HG03108 (cell line): ENCODE measurements at regions not wholly inside any gene's neighbourhood (a gene's known extent, or its start where the extent isn't known, plus 50 kb on each side); places are given as distances from the start of the nearest gene placed in this dataset.
A peak's percentile ranks its signal among the peaks of the same experiment; 100 is the strongest.

Source experiments
- ATAC-seq: cut with Tn5 transposase; IDR thresholded peaks from one replicate; pipeline ENCODE4 v1.9.1; 2021; ENCODE audit warnings: moderate library complexity; ENCODE audit not compliant: unreplicated experiment

DNA sequence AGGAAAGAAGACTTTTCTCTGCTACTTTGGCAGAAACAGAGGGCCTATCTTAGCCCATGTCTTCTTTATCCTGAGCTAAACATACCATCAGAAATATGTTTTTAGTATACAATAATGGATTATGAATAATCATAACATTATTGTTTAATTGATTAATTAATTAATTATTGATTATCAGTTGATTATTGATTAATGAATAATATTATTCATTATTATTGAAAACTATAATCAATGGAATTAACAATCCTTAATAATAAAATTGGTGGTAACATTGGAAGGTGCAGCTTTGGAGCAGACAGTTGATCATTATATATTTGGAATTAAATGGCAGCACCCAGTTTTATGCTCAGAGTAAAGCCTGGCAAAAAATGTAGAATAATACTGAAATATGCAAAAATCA, 655.9 kb upstream of the ARGLU1 start:
- no peak for ATAC-seq

DNA sequence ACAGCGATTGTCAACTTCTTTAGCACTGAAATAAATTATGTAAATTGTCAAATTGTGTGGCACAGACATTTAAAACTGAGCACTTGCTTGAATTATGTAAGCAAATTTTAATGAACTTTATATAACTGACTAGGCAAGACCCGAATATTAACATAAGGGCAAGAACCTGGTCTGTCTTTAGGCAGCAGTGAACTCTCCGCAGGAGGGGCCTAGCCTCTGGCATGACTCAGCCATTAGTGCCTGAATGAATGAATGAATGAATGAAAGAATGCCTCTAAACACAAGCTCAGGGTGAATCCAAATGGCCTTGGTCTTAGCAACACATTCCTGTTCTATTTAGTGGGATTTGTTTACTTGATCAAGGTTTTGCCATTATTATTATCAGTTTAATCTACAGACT, 654.7 kb upstream of the ARGLU1 start:
- ATAC-seq = no peak

DNA sequence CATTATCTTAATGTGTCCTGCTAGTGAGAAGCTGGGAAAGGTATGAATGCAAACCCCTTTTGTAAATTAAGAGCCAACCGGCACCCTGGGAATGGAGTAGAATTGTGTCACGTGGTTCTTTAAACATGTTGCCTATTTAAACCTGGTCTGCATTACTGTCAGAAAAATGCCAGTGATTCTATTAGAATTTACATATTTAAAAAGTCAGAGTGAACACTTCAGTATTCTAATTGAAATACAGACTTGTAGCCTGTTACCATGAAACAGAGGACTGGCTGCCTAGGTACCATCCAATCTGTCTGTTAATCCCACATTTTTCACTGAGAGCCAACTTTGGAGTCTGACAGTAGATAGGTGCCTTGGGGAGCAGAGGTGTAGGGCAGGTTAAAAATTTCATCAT, 652.3 kb upstream of the ARGLU1 start:
- no peak for ATAC-seq

DNA sequence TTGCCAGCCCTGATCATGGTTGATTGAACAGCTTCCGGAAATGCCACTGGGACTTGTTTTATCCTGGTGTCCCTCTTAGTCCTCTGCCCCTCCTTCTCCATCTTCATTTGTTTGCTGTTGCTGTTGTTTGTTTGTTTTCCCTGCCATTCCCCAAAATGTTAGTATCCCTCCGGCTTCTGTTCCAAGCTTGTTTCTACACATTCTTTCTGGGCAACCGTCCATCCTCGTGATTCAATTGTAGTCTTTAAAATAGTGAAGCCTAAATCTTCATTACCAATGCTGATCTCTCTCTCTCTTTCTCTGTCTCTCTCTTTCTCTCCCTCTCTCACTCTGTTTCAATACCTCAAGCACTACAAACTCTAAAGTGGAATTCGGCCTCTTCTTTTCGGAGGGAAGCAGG, 649.3 kb upstream of the ARGLU1 start:
- no peak for ATAC-seq

DNA sequence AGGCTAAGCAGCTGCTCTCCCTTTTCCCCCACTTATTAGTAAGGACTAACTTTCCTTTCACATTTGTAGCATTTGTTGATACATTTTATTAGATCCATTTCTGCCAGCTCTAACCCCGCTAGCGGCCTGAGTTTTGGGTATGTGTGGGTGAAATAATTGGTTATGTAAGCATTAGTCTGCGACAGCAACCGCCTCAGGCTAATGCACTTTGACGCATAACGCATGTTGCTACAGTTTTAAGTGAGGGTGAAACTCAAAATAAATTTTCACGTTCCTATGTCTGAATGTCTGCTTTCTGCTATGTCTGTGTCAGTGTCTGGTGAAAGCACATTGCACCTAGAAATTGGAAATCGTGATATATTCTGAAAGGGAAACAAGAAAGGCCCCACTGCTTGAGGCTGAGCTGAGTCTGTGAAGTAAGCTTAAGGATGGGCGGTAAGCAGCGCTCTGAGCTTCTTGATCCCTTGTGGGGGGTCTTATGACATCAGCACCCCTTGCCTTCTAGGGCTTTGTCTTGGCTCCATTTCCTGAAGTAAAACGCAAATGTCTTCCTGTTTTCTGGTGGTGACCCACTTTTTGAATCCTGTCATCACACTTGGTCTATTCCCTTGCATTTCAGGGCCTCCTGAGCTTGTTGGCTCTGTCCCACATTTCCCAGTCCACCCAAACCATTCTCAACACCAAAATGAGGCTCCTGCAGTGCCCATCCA, 648.3 kb upstream of the ARGLU1 start:
- no peak for ATAC-seq

DNA sequence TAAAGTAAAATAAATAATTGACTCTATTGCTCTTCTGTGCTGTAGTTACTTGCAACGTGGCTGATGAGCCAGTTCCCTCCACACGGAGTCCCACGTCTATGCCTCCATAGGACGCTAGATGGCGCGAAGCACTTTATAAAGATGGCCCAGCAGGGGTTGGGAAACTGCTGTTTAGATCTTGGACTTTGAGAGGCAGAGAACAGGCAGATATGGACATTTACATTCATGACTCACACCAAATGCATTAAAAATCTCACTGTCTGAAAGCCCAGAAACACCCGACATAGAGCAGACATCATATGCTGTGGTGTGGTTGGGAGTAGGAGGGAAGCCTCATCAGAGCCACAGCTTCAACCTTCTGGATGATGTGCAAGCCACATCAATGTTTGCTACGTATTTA, 643.1 kb upstream of the ARGLU1 start:
- ATAC-seq = peak; percentile 98

- no peak for ATAC-seq
Observed at GRCh38 chr13:107210723-107211030, 642.7 kb upstream of the ARGLU1 start.

DNA sequence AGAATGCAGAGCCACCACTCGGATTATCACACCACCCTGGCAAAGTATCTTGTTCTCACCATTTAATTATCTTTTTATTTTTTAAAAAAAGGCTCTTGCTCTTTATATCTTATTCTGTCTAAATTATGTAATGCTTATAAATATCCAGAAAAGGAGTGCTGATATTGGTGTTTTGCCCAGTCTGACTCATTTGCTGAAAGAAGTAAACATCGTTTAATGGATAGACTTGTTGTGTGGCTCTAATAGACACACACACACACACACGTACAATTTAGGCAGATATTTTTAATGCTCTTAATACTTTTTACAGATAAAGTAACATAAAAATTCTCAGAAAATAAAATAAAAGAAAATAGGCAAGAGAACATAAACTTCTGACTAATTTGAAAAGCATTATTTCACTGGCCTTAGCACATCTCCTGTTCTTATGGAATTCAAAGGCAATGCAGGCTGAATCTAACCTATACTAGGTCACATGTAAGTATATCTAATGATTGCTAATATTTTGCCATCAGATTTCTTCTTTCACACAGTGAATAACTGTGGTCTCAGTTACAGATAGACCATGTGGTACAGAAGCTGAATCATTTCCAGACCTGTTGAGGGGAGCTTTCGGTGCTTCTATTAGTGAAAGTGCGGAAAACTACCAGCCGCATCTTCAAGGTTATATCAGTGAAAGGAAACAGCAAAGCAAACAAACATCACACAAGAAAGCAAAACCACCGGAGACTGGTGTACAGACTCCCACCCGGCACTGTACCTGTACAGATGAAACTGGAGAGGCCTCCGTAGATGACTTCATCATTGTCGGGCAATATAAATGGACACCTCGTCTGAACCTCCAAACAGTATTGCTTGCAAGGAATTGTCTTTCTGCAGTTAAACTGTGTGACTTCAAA, 642.1 kb upstream of the ARGLU1 start:
- ATAC-seq = no peak

DNA sequence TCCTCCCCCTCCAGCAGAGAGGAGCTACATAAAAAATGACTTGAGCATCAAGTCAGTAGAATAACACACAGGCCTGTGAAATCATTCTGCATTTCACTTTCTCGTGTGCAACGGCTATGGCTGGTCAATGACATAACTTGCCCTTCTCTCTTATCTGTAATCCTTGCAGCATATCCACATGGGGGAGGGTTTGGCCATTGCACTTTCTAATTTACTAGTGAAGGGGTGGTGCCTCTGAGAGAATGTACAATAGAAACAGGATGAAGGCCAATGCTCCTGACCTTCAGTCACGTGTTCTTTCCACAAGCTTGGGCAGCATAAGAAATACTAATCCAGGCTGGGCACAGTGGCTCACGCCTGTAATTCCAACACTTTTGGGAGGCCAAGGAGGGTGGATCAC, 641.0 kb upstream of the ARGLU1 start:
- no peak for ATAC-seq

GRCh38 chr13:107205318-107206104, 637.6 kb upstream of the ARGLU1 start:
- peak; percentile 86 for ATAC-seq

- no peak for ATAC-seq
Observed at GRCh38 chr13:107203146-107203847, 635.4 kb upstream of the ARGLU1 start.

DNA sequence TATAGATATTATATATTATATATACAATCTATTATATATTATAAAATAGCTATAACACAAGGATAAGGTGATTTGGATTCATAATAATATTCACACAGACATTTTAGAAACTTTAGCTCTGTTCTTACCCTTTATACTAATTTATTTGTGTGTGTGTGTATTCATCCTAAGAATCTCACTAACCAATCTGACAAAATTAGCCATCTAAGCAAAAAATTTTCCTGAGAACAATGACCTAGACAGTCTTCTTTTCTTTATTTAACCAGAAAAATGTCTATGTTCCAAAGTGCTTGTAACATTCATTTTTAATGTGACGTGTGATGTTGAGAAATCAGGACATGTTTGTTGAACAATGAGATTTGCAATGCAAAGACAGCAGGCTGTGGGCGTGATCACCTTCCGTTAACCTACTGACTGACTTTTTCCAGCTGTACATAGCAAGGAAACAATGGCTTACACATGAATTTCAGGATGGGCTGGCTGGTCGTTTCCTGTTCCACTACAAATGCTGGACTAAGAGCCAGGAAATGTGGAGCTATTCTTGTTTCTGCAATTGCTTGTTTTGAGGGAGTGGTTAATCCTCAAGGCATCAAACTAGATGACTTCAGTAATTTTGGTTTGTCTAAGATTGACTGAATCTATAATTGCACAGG, 634.6 kb upstream of the ARGLU1 start:
- no peak for ATAC-seq

DNA sequence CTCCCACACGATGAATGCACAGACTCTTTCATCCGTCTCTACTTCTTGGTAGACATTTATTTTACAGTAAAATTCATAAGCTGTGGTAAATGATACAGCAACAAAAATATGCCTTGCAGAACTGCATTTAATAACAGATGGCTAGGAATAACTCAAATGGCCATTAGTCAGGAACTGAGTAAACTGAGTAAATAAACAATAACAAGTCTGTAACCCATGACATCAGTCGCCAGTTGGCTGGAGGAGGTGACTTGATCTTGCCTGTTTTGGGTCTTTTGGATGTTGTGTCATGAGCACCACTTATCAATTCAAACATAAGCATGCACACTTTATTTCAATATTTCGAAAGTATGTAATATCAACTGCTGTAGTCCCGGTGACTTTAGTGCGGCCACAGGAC, 632.6 kb upstream of the ARGLU1 start:
- no peak for ATAC-seq

- no peak for ATAC-seq
Observed at GRCh38 chr13:107192289-107192688, 624.4 kb upstream of the ARGLU1 start.

GRCh38 chr13:107190065-107190464, 622.1 kb upstream of the ARGLU1 start:
- ATAC-seq = no peak

DNA sequence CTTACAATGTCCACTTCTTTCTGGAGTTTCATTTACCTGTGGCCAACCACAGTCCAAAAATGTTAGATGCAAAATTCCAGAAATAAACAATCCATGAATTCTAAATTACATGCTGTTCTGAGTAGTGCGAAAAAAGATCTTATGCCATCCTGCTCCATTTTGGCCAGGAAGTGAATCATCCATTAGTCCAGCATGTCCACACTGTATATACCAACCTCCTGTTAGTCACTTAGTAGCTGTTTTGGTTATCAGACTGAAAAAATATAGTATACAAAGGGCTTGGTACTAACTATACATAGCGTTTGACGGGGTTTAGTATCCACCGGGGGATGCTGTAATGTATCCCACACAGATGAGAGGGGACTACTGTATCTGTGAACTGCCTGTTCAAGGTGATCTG, 618.0 kb upstream of the ARGLU1 start:
- ATAC-seq = no peak

GRCh38 chr13:107170270-107170931, 602.5 kb upstream of the ARGLU1 start:
- no peak for ATAC-seq

DNA sequence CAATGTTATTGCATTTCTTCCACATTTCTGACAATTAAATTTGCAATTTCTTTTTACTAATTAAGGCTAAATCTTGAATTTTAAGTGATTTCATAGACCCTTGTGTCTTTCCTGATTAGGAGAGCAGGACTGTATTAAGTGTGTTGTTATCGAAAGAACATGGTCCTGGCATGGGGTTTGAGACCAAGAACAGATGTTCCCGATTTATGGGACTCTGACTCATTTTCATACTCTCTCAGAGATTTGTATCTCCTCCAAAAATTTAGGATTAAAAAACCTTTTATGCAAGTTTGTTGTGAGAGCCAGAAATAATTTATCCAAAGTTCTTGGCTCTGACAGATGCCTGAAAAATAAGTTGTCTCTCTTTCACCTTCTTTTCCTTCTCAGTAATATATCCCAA, 589.3 kb upstream of the ARGLU1 start:
- no peak for ATAC-seq

DNA sequence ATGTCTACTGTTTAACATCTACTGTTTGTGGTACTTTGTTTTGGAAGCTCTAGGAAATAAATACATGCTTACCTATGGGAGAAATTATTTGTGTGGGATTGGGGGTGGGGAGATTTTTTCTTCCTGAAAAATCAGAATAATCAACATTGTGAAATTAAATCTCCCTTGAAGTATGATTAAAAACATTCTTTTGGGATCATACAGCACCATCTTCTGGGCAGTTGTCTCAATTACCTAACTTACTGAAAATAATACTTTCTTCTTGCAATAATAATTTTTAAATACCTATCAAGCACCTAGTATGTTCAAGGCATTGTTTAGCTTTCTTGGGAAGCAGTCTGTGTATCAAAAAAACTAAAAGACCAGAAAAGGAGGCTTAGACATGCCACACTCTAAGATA, 576.5 kb upstream of the ARGLU1 start:
- no peak for ATAC-seq

GRCh38 chr13:107141767-107142166, 573.8 kb upstream of the ARGLU1 start:
- ATAC-seq = no peak
